NCI-H748 (cell line): ENCODE measurements at regions not wholly inside any gene's neighbourhood (a gene's known extent, or its start where the extent isn't known, plus 50 kb on each side); places are given as distances from the start of the nearest gene placed in this dataset.
A peak's percentile ranks its signal among the peaks of the same experiment; 100 is the strongest.

Experiments
- DNase-seq: peaks from one replicate; lab custom pipeline; 2025; ENCODE audit not compliant: unreplicated experiment; lab: John Stamatoyannopoulos, UW

GRCh38 chr7:131161103-131161502 lies 166.6 kb upstream of the MKLN1 start:
- no peak for DNase-seq

DNA sequence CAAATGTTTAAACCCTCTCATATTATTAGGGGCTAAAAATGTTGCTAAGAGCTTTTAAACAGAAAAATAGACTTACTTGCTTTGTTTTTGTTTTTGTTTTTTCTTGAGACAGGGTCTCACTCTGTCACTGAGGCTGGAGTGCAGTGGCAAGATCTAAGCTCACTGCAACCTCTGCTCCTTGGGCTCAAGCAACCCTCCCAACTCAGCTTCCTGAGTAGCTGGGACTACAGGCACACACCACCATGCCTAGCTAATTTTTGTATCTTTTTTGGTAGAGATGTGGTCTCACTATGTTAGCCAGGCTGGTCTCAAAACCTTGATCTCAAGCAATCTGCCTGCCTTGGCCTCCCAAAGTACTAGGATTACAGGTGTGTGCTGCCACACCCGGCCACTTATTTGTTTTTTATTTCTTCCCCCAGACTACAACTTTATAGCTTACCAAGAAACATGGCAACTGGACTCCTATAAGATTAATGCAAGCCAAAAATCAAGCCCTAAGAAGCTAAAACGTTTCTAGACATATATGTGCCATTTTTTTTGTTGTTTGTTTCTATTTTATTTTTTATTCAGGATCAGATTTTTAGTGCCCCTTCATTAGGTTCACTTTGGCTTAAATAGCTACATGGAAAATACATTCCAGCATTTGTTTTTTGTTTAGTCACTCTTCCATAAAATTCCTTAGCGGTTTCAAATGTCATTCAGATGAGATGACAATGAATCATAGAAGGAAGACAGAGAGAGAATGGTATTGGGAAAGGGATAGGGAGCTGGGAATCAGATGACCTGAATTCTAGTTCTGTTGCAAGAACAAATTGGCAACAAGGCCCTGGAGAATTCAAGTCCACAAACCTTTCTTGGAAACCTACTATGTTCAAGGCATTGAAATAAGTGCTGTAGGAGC lies 163.4 kb upstream of the MKLN1 start:
- DNase-seq: no peak

DNA sequence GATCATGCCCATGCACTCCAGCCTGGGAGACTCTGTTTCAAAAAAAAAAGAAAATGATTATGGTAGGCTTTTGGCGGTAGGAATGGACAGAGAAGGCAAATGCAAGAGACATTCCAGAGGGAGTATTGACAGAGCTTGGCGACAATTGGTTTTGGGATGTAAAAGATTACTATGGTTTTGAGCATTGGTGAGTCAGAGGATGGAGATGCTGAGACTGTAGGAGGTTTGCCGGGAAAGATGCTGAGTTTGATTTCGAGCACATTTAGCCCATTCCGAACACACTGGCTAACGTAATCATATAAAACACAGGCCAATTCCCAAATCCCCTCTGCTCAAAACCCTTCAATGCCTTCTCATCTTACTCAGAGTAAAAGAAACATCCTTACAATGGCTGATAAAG lies 161.6 kb upstream of the MKLN1 start:
- no peak for DNase-seq

- DNase-seq: no peak
These were observed 157.0 kb upstream of the MKLN1 start for GRCh38 chr7:131170440-131171271.

DNA sequence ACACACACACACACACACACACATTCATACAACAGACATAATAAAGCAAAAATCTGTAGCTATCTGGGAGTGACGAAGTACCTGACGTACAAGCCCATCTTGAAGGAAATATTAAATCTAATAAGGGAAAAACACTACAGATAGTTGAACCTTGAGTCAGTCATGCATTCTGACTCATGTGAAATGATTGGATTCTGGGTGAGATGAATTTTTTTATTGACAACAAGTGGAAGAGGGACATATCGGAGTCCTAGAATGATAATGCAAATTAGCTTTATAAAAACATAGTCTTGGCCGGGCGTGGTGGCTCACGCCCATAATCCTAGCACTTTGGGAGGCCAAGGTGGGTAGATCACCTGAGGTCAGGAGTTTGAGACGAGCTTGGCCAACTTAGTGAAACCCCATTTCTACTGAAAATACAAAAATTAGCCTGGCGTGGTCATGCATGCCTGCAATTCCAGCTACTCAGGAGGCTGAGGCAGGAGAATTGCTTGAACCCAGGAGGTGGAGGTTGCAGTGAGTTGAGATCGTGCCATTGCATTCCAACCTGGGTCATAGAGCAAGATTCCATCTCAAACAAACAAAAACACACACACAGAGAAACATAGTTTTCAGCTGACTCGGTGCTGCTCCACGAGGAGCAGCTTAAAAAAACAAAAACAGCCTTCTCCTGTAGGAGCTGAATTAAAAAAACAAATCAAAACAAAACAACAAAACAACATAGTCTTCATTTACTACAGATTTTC lies 154.4 kb upstream of the MKLN1 start:
- no peak for DNase-seq

DNA sequence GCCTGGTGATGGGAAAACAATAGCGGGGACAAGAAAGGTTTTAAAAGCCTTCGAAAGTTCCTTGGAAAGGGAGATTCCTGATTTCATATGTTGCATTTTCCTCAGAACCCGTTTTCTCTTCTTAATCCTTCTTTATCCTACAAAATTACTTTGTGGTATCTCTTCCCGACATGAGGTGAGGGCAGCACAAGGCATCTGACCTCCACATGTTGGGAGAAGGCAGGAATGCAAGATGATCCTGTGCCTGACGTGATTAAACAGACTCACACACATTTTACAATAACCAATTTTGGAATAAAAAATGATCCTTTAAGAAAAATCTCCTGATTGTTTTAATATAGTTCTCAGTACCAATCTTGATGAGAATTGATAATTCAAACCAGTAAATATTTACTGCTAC lies 153.3 kb upstream of the MKLN1 start:
- DNase-seq: no peak

- DNase-seq: no peak
These were observed 152.8 kb upstream of the MKLN1 start for GRCh38 chr7:131174855-131175254.

- no peak for DNase-seq
These were observed 145.1 kb upstream of the MKLN1 start for GRCh38 chr7:131182446-131183058.

- no peak for DNase-seq
These were observed 144.6 kb upstream of the MKLN1 start for GRCh38 chr7:131183072-131183471.

- DNase-seq: no peak
These were observed 144.0 kb upstream of the MKLN1 start for GRCh38 chr7:131183611-131184119.

GRCh38 chr7:131186816-131187215 lies 140.9 kb upstream of the MKLN1 start:
- no peak for DNase-seq

DNA sequence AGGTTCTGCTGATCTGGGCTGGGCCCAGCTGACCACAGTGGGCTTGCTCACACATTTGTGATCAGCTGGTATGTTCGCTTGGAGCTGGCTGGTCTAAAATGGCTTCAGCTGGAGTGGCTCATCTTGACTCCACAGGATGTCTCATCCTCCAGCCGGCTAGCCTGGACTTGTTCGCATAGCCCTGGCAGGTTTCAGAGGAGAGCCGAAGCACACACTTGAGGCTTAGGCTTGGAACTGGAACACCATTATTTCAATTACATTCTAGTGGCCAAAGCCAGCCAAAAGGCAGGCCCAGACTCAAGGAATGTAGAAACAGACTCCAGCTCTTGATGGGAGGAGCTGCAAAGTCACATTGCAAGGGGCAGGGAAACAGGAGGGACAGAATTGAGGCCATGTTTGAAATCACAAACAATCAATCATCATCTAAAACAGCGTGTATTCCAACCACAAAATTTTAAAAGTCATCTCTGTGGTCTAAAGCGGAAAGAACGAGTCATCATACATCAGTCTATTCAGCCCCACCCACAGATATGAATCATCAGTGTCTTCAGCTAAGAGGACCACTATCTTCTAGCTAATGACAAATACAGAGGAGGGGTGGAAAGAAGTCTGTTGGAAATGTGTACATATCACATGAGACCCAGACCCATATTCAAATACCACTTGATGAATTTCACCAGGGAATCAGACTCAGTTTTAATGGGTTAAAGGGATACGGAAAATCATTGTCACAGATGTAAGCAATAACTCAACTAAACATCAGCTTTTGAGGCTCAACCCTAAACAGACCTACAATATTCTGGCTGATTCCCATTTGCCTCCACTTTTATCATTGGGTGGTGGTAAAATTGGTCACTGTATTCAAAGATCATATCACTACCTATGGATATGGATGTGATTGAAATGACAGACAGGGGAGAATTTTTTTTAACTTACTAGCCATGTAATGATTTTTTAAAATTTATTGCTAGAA lies 139.0 kb upstream of the MKLN1 start:
- DNase-seq: peak; percentile 42

DNA sequence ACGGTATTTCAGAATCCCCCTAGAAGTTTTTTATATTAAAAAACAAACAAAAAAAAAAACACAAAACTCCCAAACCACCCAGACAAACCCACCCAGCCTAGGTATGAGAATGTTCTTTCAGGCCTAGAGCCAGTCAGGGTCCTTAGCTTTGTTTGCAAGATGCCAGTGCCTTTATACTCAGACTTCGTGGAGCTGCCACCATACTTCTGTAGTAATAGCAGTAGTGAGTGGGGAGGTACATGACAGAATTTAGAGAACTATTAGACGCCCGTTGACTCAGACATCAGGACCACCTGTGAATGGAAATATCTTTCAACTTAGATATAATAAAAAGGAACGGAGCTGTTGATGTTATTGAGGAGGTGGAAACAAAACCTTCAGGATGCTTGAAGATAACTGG lies 138.2 kb upstream of the MKLN1 start:
- no peak for DNase-seq

- no peak for DNase-seq
These were observed 137.5 kb upstream of the MKLN1 start for GRCh38 chr7:131190146-131190545.

- no peak for DNase-seq
These were observed 137.1 kb upstream of the MKLN1 start for GRCh38 chr7:131190581-131190980.

- peak; percentile 31 for DNase-seq
These were observed 133.4 kb upstream of the MKLN1 start for GRCh38 chr7:131194070-131194865.

DNA sequence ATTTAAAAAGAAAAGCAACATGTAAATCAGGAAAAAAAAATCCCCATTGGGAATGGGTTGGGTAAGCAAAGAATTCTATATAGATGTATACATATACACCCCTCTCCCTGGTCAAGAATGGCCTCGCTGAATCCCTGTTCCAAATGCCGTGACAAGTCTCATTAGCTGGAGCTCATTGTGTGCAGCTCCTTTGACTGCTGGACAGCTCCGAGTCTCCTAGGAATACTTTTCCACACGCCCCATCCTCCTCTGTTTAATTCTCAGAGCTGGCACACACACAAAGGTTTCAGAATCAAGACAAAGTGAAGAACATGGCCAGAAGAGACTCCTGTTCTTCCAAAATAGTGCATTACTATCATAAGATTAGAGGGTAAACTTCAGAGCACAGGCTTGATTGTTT lies 130.9 kb upstream of the MKLN1 start:
- DNase-seq: peak; percentile 88

DNA sequence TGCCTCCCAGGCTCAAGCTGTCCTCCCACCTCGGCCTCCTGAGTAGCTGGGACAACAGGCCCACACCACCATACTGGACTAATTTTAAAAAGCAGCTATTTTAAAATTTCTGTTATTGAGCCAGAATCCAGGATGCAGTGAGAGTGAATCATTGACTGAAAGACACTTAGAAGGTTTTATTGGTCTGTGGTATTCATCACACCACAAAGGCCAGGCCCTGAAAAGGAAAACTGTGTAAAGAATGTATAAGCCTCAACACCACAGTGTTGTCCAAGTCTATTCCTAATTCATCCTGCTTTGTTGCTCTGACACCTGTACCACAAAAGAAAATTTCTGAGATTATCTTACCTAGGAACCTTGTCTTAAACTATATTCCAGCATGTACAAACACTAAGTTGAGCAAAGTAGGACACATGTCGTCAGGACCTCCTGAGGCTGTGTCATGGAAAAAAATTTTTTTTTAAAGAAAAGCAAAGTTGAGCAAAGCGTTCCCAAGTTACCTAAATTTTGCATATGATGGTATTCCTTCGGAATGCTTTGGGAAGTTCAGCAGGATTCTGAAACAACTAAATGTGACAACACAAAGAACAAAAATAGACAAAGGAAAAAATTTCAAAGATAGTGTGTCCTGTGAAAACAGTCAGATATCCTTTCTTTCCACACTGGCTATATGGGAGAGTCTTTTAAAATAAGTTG lies 129.6 kb upstream of the MKLN1 start:
- no peak for DNase-seq
